Right lobe of liver (tissue), 4 donors: ENCODE measurements at regions not wholly inside any gene's neighbourhood (a gene's known extent, or its start where the extent isn't known, plus 50 kb on each side); places are given as distances from the start of the nearest gene placed in this dataset.

Source experiments
- CTCF ChIP-seq, 4 donors: fragments of 200-600 bp in 3 of 4; fragments of 450-650 bp in 1 of 4; IDR thresholded peaks; one replicate each; pipeline versions ENCODE4 v1.5.1 to v1.8.0; 2016 to 2022; ENCODE audit warnings: antibody characterized with exemption in 4 of 4, mild to moderate bottlenecking in 2 of 4
- POLR2A ChIP-seq: fragments of 450-650 bp; IDR thresholded peaks from one replicate; pipeline ENCODE4 v1.6.1; 2017; ENCODE audit warnings: antibody characterized with exemption, mild to moderate bottlenecking
- donor health status: DM: no; HTN: no; CAD: no.
- donor health status: DM: no; HTN: no; CAD: no.
- donor health status: DM: no; HTN: yes; CAD: no.

DNA sequence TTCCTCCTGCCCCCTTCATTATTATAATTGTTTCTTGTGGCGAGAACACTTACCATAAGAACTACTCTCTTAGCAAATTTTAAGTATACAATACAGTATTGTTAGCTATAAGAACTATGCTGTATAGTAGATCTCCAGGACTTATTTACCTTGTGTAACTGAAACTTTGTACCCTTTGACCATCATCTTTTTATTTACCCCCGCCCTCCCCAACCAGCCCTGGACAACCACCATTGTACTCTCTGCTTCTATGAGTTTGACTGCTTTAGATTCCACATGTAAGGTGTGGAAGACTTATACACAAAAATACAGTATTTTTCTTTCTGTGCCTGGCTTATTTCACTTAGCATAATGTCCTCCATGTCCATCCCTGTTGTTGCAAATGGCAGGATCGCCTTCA lies 161.1 kb downstream of the PHF8 start:
- TF ChIP-seq CTCF (IDR thresholded peaks at IDR 0.05) (no peak), POLR2A (no peak)
